NCI-H82 treated with DMSO at 0.1 percent for 48 hours (cell line): ENCODE measurements at regions not wholly inside any gene's neighbourhood (a gene's known extent, or its start where the extent isn't known, plus 50 kb on each side); places are given as distances from the start of the nearest gene placed in this dataset.
"Not testable (repeated sequence)": the region's sequence is repeated elsewhere in the genome, so short reads cannot be mapped to it uniquely, and the experiment has no call there.

Experiments used
- DNase-seq: peaks from one replicate; lab custom pipeline; 2025; ENCODE audit not compliant: unreplicated experiment; lab: John Stamatoyannopoulos, UW

DNA sequence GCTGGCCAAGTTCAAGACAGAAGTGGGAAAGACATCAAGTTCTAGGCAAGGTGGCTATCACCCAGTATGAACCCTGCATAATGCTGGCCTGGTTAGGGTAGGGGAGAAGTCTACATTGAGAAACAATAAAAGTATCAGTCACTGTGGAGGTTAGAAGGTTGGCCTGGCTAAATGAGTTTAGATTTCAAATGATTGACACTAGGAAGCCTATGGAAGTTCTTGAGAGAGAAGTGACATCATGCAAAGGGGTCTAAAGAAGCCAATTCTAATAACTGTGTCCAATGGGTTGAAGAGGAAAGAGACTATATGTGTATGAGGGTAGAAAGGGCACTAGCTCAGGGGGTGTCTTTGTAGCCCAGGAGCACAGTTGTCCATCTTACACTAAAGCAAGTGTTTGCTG lies 98.5 kb upstream of the MBIP start:
- DNase-seq, result no peak

DNA sequence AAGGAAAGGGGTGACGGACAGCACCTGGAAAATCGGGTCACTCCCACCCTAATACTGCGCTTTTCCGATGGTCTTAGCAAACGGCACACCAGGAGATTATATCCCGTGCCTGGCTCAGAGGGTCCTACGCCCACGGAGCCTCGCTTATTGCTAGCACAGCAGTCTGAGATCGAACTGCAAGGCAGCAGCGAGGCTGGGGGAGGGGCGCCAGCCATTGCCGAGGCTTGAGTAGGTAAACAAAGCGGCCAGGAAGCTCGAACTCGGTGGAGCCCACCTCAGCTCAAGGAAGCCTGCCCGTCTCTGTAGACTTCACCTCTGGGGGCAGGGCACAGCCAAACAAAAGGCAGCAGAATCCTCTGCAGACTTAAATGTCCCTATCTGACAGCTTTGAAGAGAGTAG lies 91.5 kb upstream of the MBIP start:
- not testable (repeated sequence) for DNase-seq

DNA sequence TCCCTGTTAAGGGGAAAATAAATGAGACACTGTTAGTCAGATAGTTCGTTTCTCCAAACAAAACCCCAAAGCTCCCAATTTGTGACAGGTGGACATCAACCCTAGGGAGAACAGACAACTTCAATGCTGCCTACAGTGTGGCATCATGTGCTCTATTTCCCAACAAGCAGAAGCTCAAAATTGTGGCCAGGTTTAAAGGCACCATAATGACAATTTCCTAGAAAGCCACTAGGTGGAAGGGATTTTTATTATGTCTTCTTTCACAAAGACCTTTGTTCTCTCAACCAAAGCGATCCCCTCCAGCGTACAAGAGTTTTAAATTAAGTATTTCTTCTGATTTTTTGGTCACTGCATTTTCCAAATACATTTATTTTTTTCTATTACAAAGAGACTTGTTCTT lies 88.0 kb upstream of the MBIP start:
- DNase-seq, result no peak

DNA sequence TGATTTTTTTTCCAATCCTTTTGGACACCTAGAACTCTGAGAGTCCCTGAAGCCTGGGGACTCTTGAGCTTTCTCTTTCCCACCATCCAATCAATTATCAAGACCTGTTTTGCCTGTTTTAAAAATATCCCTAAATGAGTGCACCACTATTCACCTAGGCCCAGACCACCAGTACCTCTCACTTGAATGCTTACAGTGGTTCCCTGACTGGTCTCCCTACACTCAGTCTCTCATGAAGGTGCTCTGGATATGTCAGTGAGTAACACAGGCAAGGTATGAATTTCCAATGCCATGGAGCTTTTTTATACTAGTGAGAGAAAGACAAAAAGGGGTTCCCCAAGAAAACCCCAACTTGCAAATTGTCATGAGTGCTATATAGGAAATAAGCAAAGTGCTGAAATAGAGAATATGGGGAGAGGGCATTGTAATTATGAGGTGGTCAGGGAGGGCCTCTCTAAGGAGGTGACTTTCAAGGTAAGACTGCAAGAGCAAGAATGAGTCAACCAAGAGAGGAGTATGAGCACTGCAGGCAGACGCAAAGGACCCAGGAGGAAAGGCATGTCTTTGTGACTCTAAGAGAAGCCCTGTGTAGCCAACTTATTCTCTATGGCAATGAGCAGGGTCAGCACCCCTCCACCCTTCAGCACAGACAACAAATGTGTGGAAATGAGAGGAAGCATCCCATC lies 85.3 kb upstream of the MBIP start:
- DNase-seq, result no peak

DNA sequence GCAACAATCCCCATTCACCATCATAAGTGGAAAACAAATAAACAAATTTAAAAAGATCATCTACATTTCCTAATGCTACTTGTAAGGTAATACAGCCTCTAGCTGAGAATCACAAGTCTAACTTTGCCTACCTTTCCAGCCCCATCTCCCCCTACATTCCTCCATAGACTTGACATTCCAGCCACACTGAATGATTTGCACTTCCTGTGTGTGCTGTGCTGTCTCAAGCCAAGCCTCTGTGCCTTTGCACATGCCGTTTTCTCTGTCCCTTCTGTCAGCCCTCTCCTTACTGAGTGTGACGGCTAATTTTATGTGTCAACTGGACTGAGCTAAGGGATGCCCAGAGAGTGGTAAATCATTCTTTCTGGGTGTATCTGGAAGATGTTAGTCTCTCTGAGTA lies 82.4 kb upstream of the MBIP start:
- DNase-seq, result no peak

DNA sequence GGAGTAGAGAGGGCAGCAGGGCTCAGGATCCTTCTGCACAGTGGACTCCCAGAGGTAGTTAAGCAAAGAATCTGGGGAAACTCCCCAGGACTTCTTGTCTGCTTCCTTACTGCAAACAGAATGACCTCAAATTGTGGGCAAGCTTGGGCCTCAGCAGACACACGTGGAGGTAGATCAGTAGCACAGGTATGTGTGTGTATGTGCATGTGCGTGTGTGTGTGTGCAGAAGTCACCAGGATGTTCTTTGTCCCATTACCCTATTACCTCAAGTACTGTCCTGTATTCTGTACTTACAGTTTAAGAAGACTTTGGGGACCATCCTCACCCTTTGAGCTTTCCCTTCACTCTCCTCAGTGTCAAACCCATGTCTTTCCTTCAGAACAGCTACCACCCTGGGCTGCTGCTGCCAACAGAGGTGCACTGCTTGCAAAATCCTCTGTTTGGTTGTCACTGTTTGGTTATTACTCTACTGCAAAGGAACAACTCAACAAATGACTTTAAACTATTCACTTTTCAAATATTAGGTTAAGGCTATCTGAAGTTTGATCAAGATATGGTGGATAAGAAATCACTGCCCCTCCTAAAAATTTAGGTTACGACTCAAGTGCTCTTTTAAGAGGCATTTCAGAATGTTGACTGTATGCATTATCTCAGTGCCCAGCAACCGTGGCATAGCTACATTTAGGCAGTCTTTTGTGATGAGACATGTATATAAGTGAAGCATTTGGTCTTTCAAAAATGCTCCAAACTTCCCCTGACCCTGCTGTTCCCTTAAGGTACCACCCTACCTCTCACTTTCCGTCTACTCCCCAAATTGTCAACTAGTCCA lies 78.2 kb upstream of the MBIP start:
- DNase-seq, result no peak

DNA sequence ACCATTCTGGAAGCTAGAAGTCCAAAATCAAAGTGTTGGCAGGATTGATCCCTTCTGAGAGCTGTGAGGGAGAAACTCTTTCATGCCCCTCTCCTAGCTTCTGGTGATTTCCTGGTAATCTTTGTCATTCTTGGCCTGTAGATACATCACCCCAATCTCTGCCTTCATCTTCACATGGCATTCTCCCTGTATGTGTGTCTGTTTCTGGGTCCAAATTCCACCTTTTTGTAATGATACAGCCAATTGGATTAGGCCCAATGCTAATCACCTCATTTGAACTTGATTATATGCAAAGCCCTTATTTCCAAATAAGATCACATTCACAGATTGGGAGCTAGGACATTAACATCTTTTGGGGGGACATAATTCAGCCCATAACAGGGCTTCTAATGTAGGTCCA lies 76.9 kb upstream of the MBIP start:
- DNase-seq, result no peak

DNA sequence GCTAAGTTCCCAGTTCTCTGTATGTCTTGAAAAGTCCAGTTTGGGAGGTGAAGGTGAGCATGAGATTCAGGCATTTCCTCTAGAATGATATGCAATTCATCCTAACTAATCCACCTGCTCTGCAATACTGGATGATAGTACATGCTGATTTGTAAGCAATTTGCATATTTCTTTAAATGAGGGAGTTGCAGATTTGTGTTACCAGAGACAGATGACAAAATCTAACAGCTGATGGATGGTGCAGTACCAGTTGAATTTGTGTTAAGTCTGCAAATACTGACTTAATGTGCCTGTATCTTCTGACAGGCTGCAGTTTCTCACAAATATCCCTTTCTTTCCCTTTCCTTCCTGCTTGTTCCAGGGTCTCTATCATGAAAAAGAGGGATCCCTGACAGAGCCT lies 76.4 kb upstream of the MBIP start:
- no peak for DNase-seq

DNA sequence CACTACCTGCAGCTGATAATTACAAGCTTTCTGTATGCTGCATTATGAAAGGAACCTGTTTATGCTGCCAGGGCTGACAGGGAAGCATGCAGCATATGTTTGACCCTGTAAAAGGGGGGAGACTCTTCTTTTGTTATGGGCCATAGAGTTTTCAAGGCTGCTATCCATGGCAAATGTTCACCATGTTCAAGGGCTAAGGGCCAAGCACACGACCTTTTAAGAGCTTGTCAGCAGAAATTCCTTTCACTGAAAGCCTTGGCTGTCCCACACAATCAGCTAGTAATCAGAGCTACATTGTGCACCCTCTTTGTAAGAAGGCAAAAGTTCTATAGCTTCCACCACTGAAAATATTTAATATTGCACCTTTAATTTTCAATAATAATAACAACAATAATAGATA lies 74.2 kb upstream of the MBIP start:
- no peak for DNase-seq

DNA sequence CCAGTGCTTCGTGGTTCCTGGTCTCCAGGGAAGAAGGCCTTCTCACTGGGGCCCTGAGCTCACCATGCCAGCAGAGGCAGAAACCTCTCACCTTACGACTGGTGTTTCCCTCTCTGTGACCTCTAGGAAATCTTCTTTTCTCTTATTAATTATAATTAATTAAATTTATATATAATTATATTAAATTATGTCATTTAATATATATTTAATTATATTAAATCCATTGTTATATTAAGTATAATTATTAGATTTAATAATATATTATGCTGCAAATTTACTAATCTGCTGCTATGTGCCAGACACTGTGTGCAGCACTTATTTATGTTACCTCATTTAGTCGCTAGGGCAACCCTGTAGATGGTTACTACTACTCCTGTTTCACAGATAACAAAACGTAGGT lies 70.3 kb upstream of the MBIP start:
- DNase-seq, result no peak

DNA sequence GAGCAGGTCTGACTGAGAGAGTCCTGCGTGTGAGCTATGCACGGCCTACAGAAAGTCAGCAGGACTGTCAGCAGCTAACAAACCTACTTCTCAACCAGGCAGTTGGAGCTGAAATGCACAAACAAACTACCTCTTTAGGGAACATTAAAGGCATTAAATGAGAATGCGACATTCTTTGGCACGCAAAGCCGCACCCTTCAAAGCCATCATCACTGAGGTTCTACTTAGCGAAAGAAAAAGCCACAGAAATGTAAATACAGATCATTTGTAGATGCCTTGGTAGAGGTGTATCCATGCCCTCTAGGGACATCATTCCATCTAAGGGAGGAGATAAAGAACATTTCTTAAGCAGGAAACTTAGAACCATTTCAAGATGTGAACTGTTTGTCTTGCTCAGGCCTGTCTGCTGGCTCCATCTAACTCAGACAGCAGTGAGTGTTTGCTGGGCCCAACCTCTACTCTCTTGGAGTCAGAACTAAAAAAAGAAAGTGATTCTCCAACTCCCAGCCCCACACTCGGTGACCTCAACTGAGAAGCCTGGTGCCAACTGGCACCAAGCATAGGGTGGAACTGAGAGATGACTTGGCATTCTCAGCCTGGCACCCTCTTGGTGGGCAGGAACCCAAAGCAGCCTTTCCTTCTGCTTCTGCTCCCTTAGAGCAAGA lies 63.5 kb upstream of the MBIP start:
- DNase-seq, result no peak

DNA sequence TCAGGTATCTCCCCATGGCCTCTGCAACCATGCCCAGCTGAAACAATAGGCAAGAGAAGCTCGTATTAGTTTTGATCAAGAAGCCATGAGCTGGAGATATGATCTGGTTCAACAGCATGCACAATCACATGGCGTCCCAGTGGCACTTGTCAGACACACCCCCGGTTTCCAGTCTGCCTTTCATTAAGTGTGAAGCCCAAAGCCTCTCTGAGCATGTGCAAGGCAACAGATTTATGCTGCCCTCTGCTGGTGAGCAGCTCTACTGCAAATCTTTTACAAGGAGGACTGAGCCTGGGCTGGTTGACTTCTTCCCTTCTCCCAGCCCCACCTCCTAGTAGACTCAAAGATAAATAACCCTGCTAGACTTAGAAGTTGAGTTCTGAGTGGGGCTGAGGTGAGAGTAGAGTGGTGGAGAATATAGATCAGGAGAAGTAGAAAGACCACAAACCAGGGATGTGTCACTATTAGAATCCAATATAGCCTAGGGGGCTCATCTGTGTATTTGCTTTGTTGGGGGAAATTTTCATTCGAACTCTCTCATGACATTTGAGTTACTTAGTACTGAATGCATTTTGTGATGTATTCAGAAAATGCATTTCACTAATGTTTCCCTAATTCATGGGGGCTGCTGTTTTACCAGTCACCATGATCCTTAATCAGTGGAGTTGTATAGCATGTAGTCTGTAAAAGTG lies 53.7 kb upstream of the MBIP start:
- DNase-seq, result peak; percentile 13
